BJ (cell line): ENCODE measurements at regions not wholly inside any gene's neighbourhood (a gene's known extent, or its start where the extent isn't known, plus 50 kb on each side); places are given as distances from the start of the nearest gene placed in this dataset.

ENCODE experiments used
- CTCF ChIA-PET: fragments of 350-600 bp; formaldehyde crosslinking; extraction: SDS; loops from one replicate; lab custom pipeline; 2021; ENCODE audit warnings: antibody characterized with exemption, inconsistent platforms; lab: Yijun Ruan, JAX
- POLR2A ChIA-PET: fragments of 300-600 bp; sonication (Branson Sonifier 250); formaldehyde crosslinking; extraction: SDS; loops from one replicate; lab custom pipeline; 2021; ENCODE audit warnings: antibody characterized with exemption; lab: Charles Lee
- DNase-seq: peaks from one replicate; pipeline ENCODE4 v3.0.0-alpha.2; 2011; ENCODE audit warnings: low read depth
- H3K27me3 ChIP-seq: 2 replicates; pipeline ENCODE4 v1.6.0; 2011; ENCODE audit warnings: low read length; ENCODE audit not compliant: control insufficient read depth, insufficient read depth
- H3K36me3 ChIP-seq: 2 replicates; pipeline ENCODE4 v1.5.1; 2011; ENCODE audit warnings: low read length; ENCODE audit not compliant: control insufficient read depth, insufficient read depth
- H3K4me3 ChIP-seq: 2 replicates; pipeline ENCODE4 v1.5.1; 2011; ENCODE audit warnings: low read depth, mild to moderate bottlenecking, control low read depth, low read length
- CTCF ChIP-seq: IDR thresholded peaks from 2 replicates; pipeline ENCODE4 v1.5.1; 2011; ENCODE audit warnings: low read depth, mild to moderate bottlenecking, control low read depth, inconsistent platforms, low read length, moderate library complexity; ENCODE audit not compliant: insufficient read depth

- Histone ChIP-seq H3K36me3 (no peaks in the 10 kb centered on the region), H3K4me3 (no peak overlapping the region), H3K27me3 (no peaks in the 10 kb centered on the region)
- POLR2A ChIA-PET = no interaction called here
- no peak for TF ChIP-seq CTCF
- CTCF ChIA-PET = no interaction called here
- DNase-seq = no peak
These were observed 401.1 kb upstream of the SPRY2 start for GRCh38 chr13:80742033-80742432.

- no peak for TF ChIP-seq CTCF
- POLR2A ChIA-PET = no interaction called here
- CTCF ChIA-PET = no interaction called here
These were observed 399.1 kb upstream of the SPRY2 start for GRCh38 chr13:80740071-80740470.

GRCh38 chr13:80737513-80737912, 396.6 kb upstream of the SPRY2 start:
- H3K4me3 ChIP-seq = no peak overlapping the region
- no peaks in the 10 kb centered on the region for H3K36me3 ChIP-seq
- DNase-seq = no peak
- CTCF ChIA-PET = no interaction called here
- H3K27me3 ChIP-seq = no peaks in the 10 kb centered on the region
- no peak for TF ChIP-seq CTCF
- POLR2A ChIA-PET = no interaction called here

More at GRCh38 chr13:80740071-80740470, 399.1 kb upstream of the SPRY2 start:
- no peak overlapping the region for H3K4me3 ChIP-seq
- no peaks in the 10 kb centered on the region for H3K27me3 ChIP-seq
- H3K36me3 ChIP-seq = no peaks in the 10 kb centered on the region
- no peak for DNase-seq

GRCh38 chr13:80727321-80727975, 386.5 kb upstream of the SPRY2 start:
- ChIA-PET POLR2A (no interaction called here), CTCF (no interaction called here)
- H3K4me3 ChIP-seq = no peak overlapping the region
- no peak for TF ChIP-seq CTCF
- no peaks in the 10 kb centered on the region for H3K27me3 ChIP-seq
- DNase-seq = no peak
- H3K36me3 ChIP-seq = no peaks in the 10 kb centered on the region

- CTCF ChIA-PET = no interaction called here
- H3K36me3 ChIP-seq = no peaks in the 10 kb centered on the region
- DNase-seq = no peak
These were observed 385.9 kb upstream of the SPRY2 start for GRCh38 chr13:80726868-80727267.

More at GRCh38 chr13:80726868-80727267, 385.9 kb upstream of the SPRY2 start:
- Histone ChIP-seq H3K27me3 (no peaks in the 10 kb centered on the region), H3K4me3 (no peak overlapping the region)
- POLR2A ChIA-PET = no interaction called here
- no peak for TF ChIP-seq CTCF
